PC-9 (cell line): ENCODE measurements at regions not wholly inside any gene's neighbourhood (a gene's known extent, or its start where the extent isn't known, plus 50 kb on each side); places are given as distances from the start of the nearest gene placed in this dataset.

Source experiments
- BruUV-seq: library from RNA; stranded (reverse); fragments of 400-500 nt; replicated peaks from 2 replicates; lab custom pipeline; 2021; lab: Mats Ljungman, UMichigan
- CTCF ChIA-PET: fragments of 300-600 bp; sonication (Branson Sonifier 250); formaldehyde crosslinking; loops from one replicate; lab custom pipeline; 2022; ENCODE audit warnings: antibody characterized with exemption; lab: Charles Lee
- POLR2A ChIA-PET: fragments of 300-600 bp; sonication (Branson Sonifier 250); formaldehyde crosslinking; loops from one replicate; lab custom pipeline; 2022; ENCODE audit warnings: antibody characterized with exemption; ENCODE audit not compliant: unreplicated experiment; lab: Charles Lee
- DNase-seq, 2 experiments: peaks; one replicate each; pipeline versions ENCODE4 v3.0.0 to v3.0.0-alpha.2; 2015 to 2022; ENCODE audit warnings: mixed read lengths in 1 of 2
- H2AFZ ChIP-seq: fragments of 200-600 bp; sonication (generic); 2 replicates; pipeline ENCODE4 v1.8.1; 2017; ENCODE audit warnings: antibody characterized with exemption
- H3F3A ChIP-seq: fragments of 200-600 bp; sonication (generic); 2 replicates; pipeline ENCODE4 v1.8.1; 2017; ENCODE audit warnings: antibody characterized with exemption, mild to moderate bottlenecking, low read depth; ENCODE audit not compliant: insufficient read depth
- H3K27ac ChIP-seq: fragments of 200-600 bp; sonication (generic); 2 replicates; pipeline ENCODE4 v1.6.1; 2016; ENCODE audit warnings: mixed run types
- H3K27me3 ChIP-seq: fragments of 200-600 bp; sonication (generic); 2 replicates; pipeline ENCODE4 v1.6.1; 2016; ENCODE audit warnings: low read depth, mixed run types; ENCODE audit not compliant: insufficient read depth
- H3K36me3 ChIP-seq: fragments of 200-600 bp; sonication (generic); 2 replicates; pipeline ENCODE4 v1.6.1; 2016; ENCODE audit warnings: low read depth, mixed run types
- H3K4me1 ChIP-seq: fragments of 200-600 bp; sonication (generic); replicated peaks from 2 replicates; pipeline ENCODE4 v1.6.1; 2016; ENCODE audit warnings: mixed run types; ENCODE audit not compliant: insufficient read depth
- H3K4me2 ChIP-seq: fragments of 200-600 bp; sonication (generic); 2 replicates; pipeline ENCODE4 v1.6.1; 2017; ENCODE audit warnings: mixed run types
- H3K4me3 ChIP-seq: fragments of 200-600 bp; sonication (generic); 2 replicates; pipeline ENCODE4 v1.6.1; 2016; ENCODE audit warnings: mixed run types
- H3K79me2 ChIP-seq: fragments of 200-600 bp; sonication (generic); 2 replicates; pipeline ENCODE4 v1.6.1; 2017; ENCODE audit warnings: low read depth, mixed run types
- H3K9me2 ChIP-seq: fragments of 200-600 bp; sonication (generic); 2 replicates; pipeline ENCODE4 v1.8.1; 2017; ENCODE audit warnings: mild to moderate bottlenecking; ENCODE audit not compliant: insufficient read depth
- H3K9me3 ChIP-seq: fragments of 200-600 bp; sonication (generic); 2 replicates; pipeline ENCODE4 v1.8.1; 2016; ENCODE audit warnings: low read depth; ENCODE audit not compliant: insufficient read depth
- H4K20me1 ChIP-seq: fragments of 200-600 bp; sonication (generic); 2 replicates; pipeline ENCODE4 v1.8.1; 2017; ENCODE audit not compliant: insufficient read depth
- CTCF ChIP-seq: fragments of 200-600 bp; sonication (generic); conservative IDR thresholded peaks from 2 replicates; pipeline ENCODE4 v1.6.1; 2017; ENCODE audit warnings: mixed run types, antibody characterized with exemption, mild to moderate bottlenecking, moderate library complexity
- EZH2 ChIP-seq: fragments of 200-600 bp; sonication (generic); IDR thresholded peaks from 2 replicates; pipeline ENCODE4 v1.8.0; 2017; ENCODE audit warnings: antibody characterized with exemption, low read depth
- intact Hi-C: fragments of 100-400 bp; cut with micrococcal nuclease; formaldehyde crosslinking; loops from one replicate; pipeline ENCODE4 v1.10.0; 2022; ENCODE audit not compliant: unreplicated experiment

GRCh38 chr22:49561976-49562375, 265.7 kb downstream of the BRD1 start:
- BruUV-seq: no TSS peak
- no peaks in the 10 kb centered on the region for H3K36me3 ChIP-seq
- TF ChIP-seq EZH2 (no peak), CTCF (no peak)
- no peaks in the 10 kb centered on the region; the same call in 1 of the 2 replicates for H4K20me1 ChIP-seq
- H2AFZ ChIP-seq: no peak overlapping the region
- no peaks in the 10 kb centered on the region for H3K9me2 ChIP-seq
- H3K9me3 ChIP-seq: no peaks in the 10 kb centered on the region; the same call in 1 of the 2 replicates
- H3F3A ChIP-seq: no peaks in the 10 kb centered on the region
- H3K27ac ChIP-seq: no peak overlapping the region
- H3K4me2 ChIP-seq: no peak overlapping the region
- intact Hi-C loops: no loop called here
- ChIA-PET POLR2A (no interaction called here), CTCF (no interaction called here)
- H3K27me3 ChIP-seq: peaks cover 93% of the 10 kb centered on the region
- H3K4me1 ChIP-seq: no peaks in the 10 kb centered on the region
- DNase-seq: no peak
- no peaks in the 10 kb centered on the region for H3K79me2 ChIP-seq
- no peak overlapping the region for H3K4me3 ChIP-seq

- Histone ChIP-seq H3K4me2 (no peak overlapping the region), H3K9me2 (no peaks in the 10 kb centered on the region), H3K36me3 (no peaks in the 10 kb centered on the region), H3K27me3 (peaks cover 93% of the 10 kb centered on the region), H3K4me1 (no peaks in the 10 kb centered on the region), H3K79me2 (no peaks in the 10 kb centered on the region), H3K27ac (no peak overlapping the region), H3K9me3 (no peaks in the 10 kb centered on the region; the same call in 1 of the 2 replicates), H3K4me3 (no peak overlapping the region), H2AFZ (no peak overlapping the region), H3F3A (no peaks in the 10 kb centered on the region), H4K20me1 (no peaks in the 10 kb centered on the region; the same call in 1 of the 2 replicates)
- DNase-seq: no peak
- intact Hi-C loops: no loop called here
- BruUV-seq: no TSS peak
- TF ChIP-seq CTCF (no peak), EZH2 (no peak)
- CTCF ChIA-PET: no interaction called here
- POLR2A ChIA-PET: no interaction called here
Measured at GRCh38 chr22:49561338-49561737, 266.3 kb downstream of the BRD1 start.

GRCh38 chr22:49555526-49555925, 272.1 kb downstream of the BRD1 start:
- no peak for DNase-seq
- intact Hi-C loops: no loop called here
- no peaks in the 10 kb centered on the region for H3K36me3 ChIP-seq
- H3K9me2 ChIP-seq: no peaks in the 10 kb centered on the region
- no peaks in the 10 kb centered on the region; the same call in 1 of the 2 replicates for H3K9me3 ChIP-seq
- peaks cover 91% of the 10 kb centered on the region for H3K27me3 ChIP-seq
- no TSS peak for BruUV-seq
- H4K20me1 ChIP-seq: no peaks in the 10 kb centered on the region
- ChIA-PET CTCF (interaction anchor here (0.6 kb wide), 1 partner anchor 150 kb away, joined by 3 read pairs; no protein-coding TSS in a partner anchor), POLR2A (no interaction called here)
- H3K27ac ChIP-seq: no peak overlapping the region
- no peaks in the 10 kb centered on the region; the same call in 1 of the 2 replicates for H3K4me1 ChIP-seq
- H3F3A ChIP-seq: no peaks in the 10 kb centered on the region
- no peak overlapping the region for H2AFZ ChIP-seq
- no peak overlapping the region for H3K4me3 ChIP-seq
- no peaks in the 10 kb centered on the region for H3K79me2 ChIP-seq
- TF ChIP-seq CTCF: no peak
- TF ChIP-seq EZH2: no peak
- no peak overlapping the region for H3K4me2 ChIP-seq
